ENCODE measurements at regions not wholly inside any gene's neighbourhood (a gene's known extent, or its start where the extent isn't known, plus 50 kb on each side); places are given as distances from the start of the nearest gene placed in this dataset.

DNA sequence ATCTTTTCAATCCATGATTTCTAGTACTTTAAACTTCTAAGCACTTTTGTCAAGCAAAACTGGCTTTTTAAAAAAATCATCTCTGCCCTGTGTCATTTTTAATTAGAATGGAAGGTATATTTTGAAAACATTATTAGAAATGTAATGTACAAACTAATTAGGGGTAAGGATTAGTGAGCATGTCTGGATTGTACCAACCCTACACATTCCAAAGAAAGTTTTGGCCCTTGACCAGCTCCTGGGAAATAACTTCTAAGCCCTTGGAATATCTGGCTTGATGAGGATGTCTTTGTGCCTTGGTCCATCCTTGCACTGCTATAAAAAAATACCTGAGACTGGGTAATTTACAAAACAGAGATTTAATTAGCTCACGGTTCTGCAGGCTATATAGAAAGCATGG, 876.5 kb downstream of the RAPGEF2 start (continued):
- TF ChIP-seq HOXA7 (CRISPR knock-in tag; IDR thresholded peaks at IDR 0.05) = no peak

DNA sequence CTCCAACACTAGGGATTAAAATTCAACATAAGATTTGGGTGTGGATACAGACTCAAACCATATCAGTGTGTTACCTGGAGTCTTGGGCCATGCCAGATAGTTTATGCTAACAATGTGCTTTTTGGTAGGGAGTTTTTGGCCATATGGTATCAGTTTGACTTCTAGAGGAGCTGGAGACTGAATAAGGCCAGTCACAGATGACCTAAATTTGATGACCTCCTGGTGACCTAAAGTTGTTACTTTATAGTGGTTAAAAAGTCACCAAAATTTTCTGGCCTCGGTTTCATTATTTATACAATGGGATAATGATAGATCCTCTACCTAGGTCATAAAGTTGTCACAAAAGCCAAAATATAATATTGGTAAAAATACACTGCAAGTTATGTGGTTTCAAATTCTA, 877.1 kb downstream of the RAPGEF2 start:
- Histone ChIP-seq H3K4me3 (replicated peaks in 1 of 3; ENCODE audit: insufficient read depth in 1 of 3, low read depth in 2 of 3, low read length in 3 of 3) (no peak overlapping the region), H3K9ac (ENCODE audit: insufficient read depth, low read depth, low read length) (no peak overlapping the region), H3K36me3 (replicated peaks in 1 of 2; ENCODE audit: control insufficient read depth in 1 of 2, insufficient read depth in 2 of 2, low read length in 2 of 2) (no peaks in the 10 kb centered on the region), H2AFZ (ENCODE audit: low read length) (no peak overlapping the region), H3K79me2 (ENCODE audit: insufficient read depth, low read length) (no peaks in the 10 kb centered on the region), H3K9me3 (ENCODE audit: low read length) (no peaks in the 10 kb centered on the region), H3K27ac (ENCODE audit: extremely low read length, insufficient read depth, low read length) (no peak overlapping the region), H4K20me1 (ENCODE audit: insufficient read depth, low read length) (no peaks in the 10 kb centered on the region), H3K4me1 (ENCODE audit: insufficient read depth, low read length) (no peaks in the 10 kb centered on the region), H3K4me2 (ENCODE audit: low read depth, low read length) (no peak overlapping the region), H3K27me3 (ENCODE audit: control insufficient read depth in 1 of 2, insufficient read depth in 2 of 2, low read length in 2 of 2) (no peaks in the 10 kb centered on the region)
- WGBS (ENCODE audit: low lambda C conversion rate) = 0% methylated on average over 1 of the region's 1 CpG
- BruUV-seq (replicated peaks) = no TSS peak
- FAIRE-seq (no peak), DNase-seq (ENCODE audit: low spot score) (no peak), ATAC-seq (no peak)
- in situ Hi-C loops (cut with HindIII; ENCODE audit: extremely low pct_ligation_motif_present, low pct_unique_long_range_greater_than_20kb) (no loop called here), intact Hi-C loops (cut with micrococcal nuclease; ENCODE audit: unreplicated experiment) (no loop called here)
- ChIA-PET POLR2A (no interaction called here), CTCF (ENCODE audit: low intra/inter-chr PET ratio, low total read pairs) (no interaction called here)
- TF ChIP-seq NFE2 (CRISPR knock-in tag; IDR thresholded peaks at IDR 0.05) (no peak), ATF7 (IDR thresholded peaks at IDR 0.05) (no peak), ATF7 (CRISPR knock-in tag; IDR thresholded peaks at IDR 0.05) (no peak), REPIN1 (CRISPR knock-in tag; IDR thresholded peaks at IDR 0.05; ENCODE audit: borderline replicate concordance, low read depth) (no peak), ATF7-NPFF (CRISPR knock-in tag; IDR thresholded peaks at IDR 0.05; ENCODE audit: low read depth) (no peak)
- TF ChIP-seq, protein P1, sequence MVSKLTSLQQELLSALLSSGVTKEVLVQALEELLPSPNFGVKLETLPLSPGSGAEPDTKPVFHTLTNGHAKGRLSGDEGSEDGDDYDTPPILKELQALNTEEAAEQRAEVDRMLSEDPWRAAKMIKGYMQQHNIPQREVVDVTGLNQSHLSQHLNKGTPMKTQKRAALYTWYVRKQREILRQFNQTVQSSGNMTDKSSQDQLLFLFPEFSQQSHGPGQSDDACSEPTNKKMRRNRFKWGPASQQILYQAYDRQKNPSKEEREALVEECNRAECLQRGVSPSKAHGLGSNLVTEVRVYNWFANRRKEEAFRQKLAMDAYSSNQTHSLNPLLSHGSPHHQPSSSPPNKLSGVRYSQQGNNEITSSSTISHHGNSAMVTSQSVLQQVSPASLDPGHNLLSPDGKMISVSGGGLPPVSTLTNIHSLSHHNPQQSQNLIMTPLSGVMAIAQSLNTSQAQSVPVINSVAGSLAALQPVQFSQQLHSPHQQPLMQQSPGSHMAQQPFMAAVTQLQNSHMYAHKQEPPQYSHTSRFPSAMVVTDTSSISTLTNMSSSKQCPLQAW (CRISPR knock-in tag; IDR thresholded peaks at IDR 0.05) = no peak
- TF ChIP-seq, protein P2, sequence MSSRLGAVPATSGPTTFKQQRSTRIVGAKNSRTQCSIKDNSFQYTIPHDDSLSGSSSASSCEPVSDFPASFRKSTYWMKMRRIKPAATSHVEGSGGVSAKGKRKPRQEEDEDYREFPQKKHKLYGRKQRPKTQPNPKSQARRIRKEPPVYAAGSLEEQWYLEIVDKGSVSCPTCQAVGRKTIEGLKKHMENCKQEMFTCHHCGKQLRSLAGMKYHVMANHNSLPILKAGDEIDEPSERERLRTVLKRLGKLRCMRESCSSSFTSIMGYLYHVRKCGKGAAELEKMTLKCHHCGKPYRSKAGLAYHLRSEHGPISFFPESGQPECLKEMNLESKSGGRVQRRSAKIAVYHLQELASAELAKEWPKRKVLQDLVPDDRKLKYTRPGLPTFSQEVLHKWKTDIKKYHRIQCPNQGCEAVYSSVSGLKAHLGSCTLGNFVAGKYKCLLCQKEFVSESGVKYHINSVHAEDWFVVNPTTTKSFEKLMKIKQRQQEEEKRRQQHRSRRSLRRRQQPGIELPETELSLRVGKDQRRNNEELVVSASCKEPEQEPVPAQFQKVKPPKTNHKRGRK (CRISPR knock-in tag; IDR thresholded peaks at IDR 0.05) = no peak
